OCI-LY1 (cell line): ENCODE measurements at regions not wholly inside any gene's neighbourhood (a gene's known extent, or its start where the extent isn't known, plus 50 kb on each side); places are given as distances from the start of the nearest gene placed in this dataset.

Experiments
- EZH2 ChIP-seq: fragments of 200-600 bp; sonication (generic), shearing (Covaris generic); IDR thresholded peaks from 2 replicates; pipeline ENCODE4 v1.8.0; 2017; ENCODE audit warnings: borderline replicate concordance, mixed run types, mild to moderate bottlenecking, antibody characterized with exemption, low read length, moderate library complexity, mixed read lengths
- TF ChIP-seq, protein P1 (sequence below): fragments of 200-600 bp; sonication (generic), shearing (Covaris generic); IDR thresholded peaks from 2 replicates; pipeline ENCODE4 v1.5.1; 2017; ENCODE audit warnings: mild to moderate bottlenecking, antibody characterized with exemption, low read length, moderate library complexity, mixed read lengths

DNA sequence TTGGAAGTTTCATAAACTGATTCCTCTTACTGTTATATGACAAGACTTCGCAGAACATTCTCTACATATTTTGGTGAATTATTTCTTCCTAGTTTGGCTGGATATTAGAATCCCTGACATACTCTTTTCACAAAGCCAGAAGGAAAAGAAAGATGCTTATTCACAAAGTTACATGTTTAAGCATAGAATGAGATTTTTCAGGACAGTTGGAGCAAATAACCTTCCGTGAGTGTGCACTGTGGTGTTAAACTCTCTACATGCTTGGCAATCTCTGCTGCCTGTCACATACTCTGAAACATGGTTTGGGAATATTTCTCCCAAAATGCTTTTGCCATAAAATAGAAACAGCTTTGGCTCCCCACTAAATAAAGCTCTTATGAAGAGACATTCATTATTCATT, 230.0 kb upstream of the MTNR1B start:
- TF ChIP-seq, protein P1, sequence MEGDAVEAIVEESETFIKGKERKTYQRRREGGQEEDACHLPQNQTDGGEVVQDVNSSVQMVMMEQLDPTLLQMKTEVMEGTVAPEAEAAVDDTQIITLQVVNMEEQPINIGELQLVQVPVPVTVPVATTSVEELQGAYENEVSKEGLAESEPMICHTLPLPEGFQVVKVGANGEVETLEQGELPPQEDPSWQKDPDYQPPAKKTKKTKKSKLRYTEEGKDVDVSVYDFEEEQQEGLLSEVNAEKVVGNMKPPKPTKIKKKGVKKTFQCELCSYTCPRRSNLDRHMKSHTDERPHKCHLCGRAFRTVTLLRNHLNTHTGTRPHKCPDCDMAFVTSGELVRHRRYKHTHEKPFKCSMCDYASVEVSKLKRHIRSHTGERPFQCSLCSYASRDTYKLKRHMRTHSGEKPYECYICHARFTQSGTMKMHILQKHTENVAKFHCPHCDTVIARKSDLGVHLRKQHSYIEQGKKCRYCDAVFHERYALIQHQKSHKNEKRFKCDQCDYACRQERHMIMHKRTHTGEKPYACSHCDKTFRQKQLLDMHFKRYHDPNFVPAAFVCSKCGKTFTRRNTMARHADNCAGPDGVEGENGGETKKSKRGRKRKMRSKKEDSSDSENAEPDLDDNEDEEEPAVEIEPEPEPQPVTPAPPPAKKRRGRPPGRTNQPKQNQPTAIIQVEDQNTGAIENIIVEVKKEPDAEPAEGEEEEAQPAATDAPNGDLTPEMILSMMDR = no peak
- TF ChIP-seq EZH2 = no peak
